ENCODE measurements at regions not wholly inside any gene's neighbourhood (a gene's known extent, or its start where the extent isn't known, plus 50 kb on each side); places are given as distances from the start of the nearest gene placed in this dataset.

GRCh38 chr9:134536931-134537330, 104.7 kb upstream of the COL5A1 start:
- TF ChIP-seq EWSR1 (IDR thresholded peaks at IDR 0.05; ENCODE audit: borderline replicate concordance, low read depth, partially characterized antibody) (no peak), TCF7 (IDR thresholded peaks at IDR 0.05; ENCODE audit: borderline replicate concordance) (no peak), ZNF24 (IDR thresholded peaks at IDR 0.05) (no peak), AFF4 (CRISPR knock-in tag; IDR thresholded peaks at IDR 0.05) (no peak), POLR2AphosphoS5 (IDR thresholded peaks at IDR 0.05; ENCODE audit: control insufficient read depth, insufficient read depth, low read depth, low read length) (no peak), ZZZ3 (IDR thresholded peaks at IDR 0.05) (no peak), SP1 (CRISPR knock-in tag; IDR thresholded peaks at IDR 0.05) (no peak), YY1 (IDR thresholded peaks at IDR 0.05; ENCODE audit: borderline replicate concordance in 1 of 3, control insufficient read depth in 1 of 3, extremely low read depth in 1 of 3, insufficient read depth in 3 of 3, insufficient read length in 1 of 3, insufficient replicate concordance in 2 of 3, low read depth in 1 of 3, low read length in 2 of 3) (no peak), CTCF (IDR thresholded peaks at IDR 0.05 in 2 of 3, conservative IDR thresholded peaks at IDR 0.05 in 1 of 3; ENCODE audit: insufficient read depth in 2 of 3, low read depth in 1 of 3, low read length in 3 of 3) (no peak), DEAF1 (CRISPR knock-in tag; IDR thresholded peaks at IDR 0.05) (no peak), NR2C1 (IDR thresholded peaks at IDR 0.05) (no peak), NR2C1 (tag; IDR thresholded peaks at IDR 0.05) (no peak)
